Neural cell (in vitro differentiated cells): ENCODE measurements at regions not wholly inside any gene's neighbourhood (a gene's known extent, or its start where the extent isn't known, plus 50 kb on each side); places are given as distances from the start of the nearest gene placed in this dataset.

Experiments
- H2AFZ ChIP-seq: fragments of 200-600, 300-800 bp; sonication (generic), shearing (Covaris generic); 2 replicates; pipeline ENCODE4 v1.6.0; 2014; ENCODE audit warnings: low read depth, mild to moderate bottlenecking, antibody characterized with exemption, low read length, moderate library complexity
- H3F3A ChIP-seq: fragments of 200-600 bp; shearing (Covaris generic); 2 replicates; pipeline ENCODE4 v1.6.1; 2016; ENCODE audit warnings: mild to moderate bottlenecking, moderate library complexity, mixed read lengths, antibody characterized with exemption, low read length; ENCODE audit not compliant: insufficient read depth, poor library complexity, severe bottlenecking
- H3K27ac ChIP-seq: fragments of 200-600, 300-800 bp; sonication (generic), shearing (Covaris generic); 2 replicates; pipeline ENCODE4 v1.5.1; 2014; ENCODE audit warnings: mild to moderate bottlenecking, low read length, moderate library complexity
- H3K27me3 ChIP-seq: fragments of 300-800, 200-600 bp; sonication (generic), shearing (Covaris generic); 2 replicates; pipeline ENCODE4 v1.6.0; 2014; ENCODE audit warnings: mild to moderate bottlenecking, low read depth, low read length, moderate library complexity; ENCODE audit not compliant: insufficient read depth
- H3K36me3 ChIP-seq: fragments of 300-800, 200-600 bp; sonication (generic), shearing (Covaris generic); 2 replicates; pipeline ENCODE4 v1.5.1; 2014; ENCODE audit warnings: mild to moderate bottlenecking, antibody characterized with exemption, low read length, moderate library complexity; ENCODE audit not compliant: insufficient read depth
- H3K4me2 ChIP-seq: fragments of 300-800, 200-600 bp; sonication (generic), shearing (Covaris generic); 2 replicates; pipeline ENCODE4 v1.6.0; 2014; ENCODE audit warnings: mild to moderate bottlenecking, low read length
- H3K4me3 ChIP-seq: fragments of 300-800, 200-600 bp; sonication (generic), shearing (Covaris generic); 2 replicates; pipeline ENCODE4 v1.5.1; 2014; ENCODE audit warnings: mild to moderate bottlenecking, low read length, moderate library complexity
- H3K79me2 ChIP-seq: fragments of 200-600 bp; shearing (Covaris generic); replicated peaks from 2 replicates; pipeline ENCODE4 v1.6.0; 2014; ENCODE audit warnings: mild to moderate bottlenecking, low read length, moderate library complexity; ENCODE audit not compliant: insufficient read depth
- H3K9ac ChIP-seq: fragments of 300-800, 200-600 bp; sonication (generic), shearing (Covaris generic); 2 replicates; pipeline ENCODE4 v1.6.1; 2016; ENCODE audit warnings: mild to moderate bottlenecking, low read length, mixed read lengths
- H3K9me2 ChIP-seq: fragments of 200-600 bp; shearing (Covaris generic); 2 replicates; pipeline ENCODE4 v1.6.1; 2016; ENCODE audit warnings: mild to moderate bottlenecking, low read length, mixed read lengths; ENCODE audit not compliant: insufficient read depth
- H3K9me3 ChIP-seq: fragments of 200-600, 300-800 bp; sonication (generic), shearing (Covaris generic); 2 replicates; pipeline ENCODE4 v1.6.1; 2016; ENCODE audit warnings: mild to moderate bottlenecking, mixed run types, low read length, moderate library complexity, mixed read lengths
- H4K20me1 ChIP-seq: fragments of 200-600 bp; shearing (Covaris generic); 2 replicates; pipeline ENCODE4 v1.6.1; 2016; ENCODE audit warnings: mild to moderate bottlenecking, mixed run types; ENCODE audit not compliant: insufficient read depth
- EP300 ChIP-seq: fragments of 450-650 bp; conservative IDR thresholded peaks from 2 replicates; pipeline ENCODE4 v1.6.1; 2014; ENCODE audit warnings: antibody characterized with exemption, mild to moderate bottlenecking, moderate library complexity; ENCODE audit not compliant: poor library complexity, severe bottlenecking
- EZH2 ChIP-seq: fragments of 200-600, 300-800 bp; shearing (Covaris generic), sonication (generic); IDR thresholded peaks from 2 replicates; pipeline ENCODE4 v1.6.1; 2014; ENCODE audit warnings: antibody characterized with exemption, low read length, borderline replicate concordance, mild to moderate bottlenecking; ENCODE audit not compliant: insufficient read depth, poor library complexity, severe bottlenecking
- MXI1 ChIP-seq: fragments of 450-650 bp; conservative IDR thresholded peaks from 2 replicates; pipeline ENCODE4 v1.6.1; 2014; ENCODE audit warnings: antibody characterized with exemption, mild to moderate bottlenecking; ENCODE audit not compliant: poor library complexity, severe bottlenecking
- POLR2AphosphoS5 ChIP-seq: IDR thresholded peaks from 2 replicates; pipeline ENCODE4 v1.6.1; 2012
- RAD21 ChIP-seq: fragments of 450-650 bp; conservative IDR thresholded peaks from 2 replicates; pipeline ENCODE4 v1.6.1; 2014; ENCODE audit warnings: antibody characterized with exemption, mild to moderate bottlenecking, moderate library complexity
- REST ChIP-seq: IDR thresholded peaks from 2 replicates; pipeline ENCODE4 v1.6.1; 2012; ENCODE audit warnings: borderline replicate concordance
- SMC3 ChIP-seq: fragments of 450-650 bp; conservative IDR thresholded peaks from 2 replicates; pipeline ENCODE4 v1.6.1; 2014; ENCODE audit warnings: antibody characterized with exemption, mild to moderate bottlenecking, moderate library complexity; ENCODE audit not compliant: poor library complexity
- TAF1 ChIP-seq: IDR thresholded peaks from 2 replicates; pipeline ENCODE4 v1.6.1; 2012; ENCODE audit warnings: low read depth
- TF ChIP-seq, protein P1 (sequence below): fragments of 450-650 bp; IDR thresholded peaks from 2 replicates; pipeline ENCODE4 v1.5.1; 2014; ENCODE audit warnings: antibody characterized with exemption, mild to moderate bottlenecking, moderate library complexity; ENCODE audit not compliant: poor library complexity, severe bottlenecking

- Histone ChIP-seq H3K9ac (peak overlapping the region; percentile 5), H2AFZ (no peak overlapping the region), H3K9me3 (no peaks in the 10 kb centered on the region), H3K9me2 (no peaks in the 10 kb centered on the region), H3F3A (no peaks in the 10 kb centered on the region), H3K27ac (no peak overlapping the region), H3K4me2 (no peak overlapping the region), H4K20me1 (no peaks in the 10 kb centered on the region), H3K27me3 (no peaks in the 10 kb centered on the region), H3K4me3 (no peak overlapping the region), H3K36me3 (no peaks in the 10 kb centered on the region), H3K79me2 (no peaks in the 10 kb centered on the region)
- TF ChIP-seq MXI1 = no peak
- no peak for TF ChIP-seq SMC3
- TF ChIP-seq RAD21 = no peak
- TF ChIP-seq TAF1 = no peak
- no peak for TF ChIP-seq REST
- TF ChIP-seq, protein P1, sequence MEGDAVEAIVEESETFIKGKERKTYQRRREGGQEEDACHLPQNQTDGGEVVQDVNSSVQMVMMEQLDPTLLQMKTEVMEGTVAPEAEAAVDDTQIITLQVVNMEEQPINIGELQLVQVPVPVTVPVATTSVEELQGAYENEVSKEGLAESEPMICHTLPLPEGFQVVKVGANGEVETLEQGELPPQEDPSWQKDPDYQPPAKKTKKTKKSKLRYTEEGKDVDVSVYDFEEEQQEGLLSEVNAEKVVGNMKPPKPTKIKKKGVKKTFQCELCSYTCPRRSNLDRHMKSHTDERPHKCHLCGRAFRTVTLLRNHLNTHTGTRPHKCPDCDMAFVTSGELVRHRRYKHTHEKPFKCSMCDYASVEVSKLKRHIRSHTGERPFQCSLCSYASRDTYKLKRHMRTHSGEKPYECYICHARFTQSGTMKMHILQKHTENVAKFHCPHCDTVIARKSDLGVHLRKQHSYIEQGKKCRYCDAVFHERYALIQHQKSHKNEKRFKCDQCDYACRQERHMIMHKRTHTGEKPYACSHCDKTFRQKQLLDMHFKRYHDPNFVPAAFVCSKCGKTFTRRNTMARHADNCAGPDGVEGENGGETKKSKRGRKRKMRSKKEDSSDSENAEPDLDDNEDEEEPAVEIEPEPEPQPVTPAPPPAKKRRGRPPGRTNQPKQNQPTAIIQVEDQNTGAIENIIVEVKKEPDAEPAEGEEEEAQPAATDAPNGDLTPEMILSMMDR = no peak
- TF ChIP-seq EP300 = no peak
- no peak for TF ChIP-seq EZH2
- TF ChIP-seq POLR2AphosphoS5 = no peak
Observed at GRCh38 chr9:129469188-129469987, 151.5 kb downstream of the C9orf50 start.

DNA sequence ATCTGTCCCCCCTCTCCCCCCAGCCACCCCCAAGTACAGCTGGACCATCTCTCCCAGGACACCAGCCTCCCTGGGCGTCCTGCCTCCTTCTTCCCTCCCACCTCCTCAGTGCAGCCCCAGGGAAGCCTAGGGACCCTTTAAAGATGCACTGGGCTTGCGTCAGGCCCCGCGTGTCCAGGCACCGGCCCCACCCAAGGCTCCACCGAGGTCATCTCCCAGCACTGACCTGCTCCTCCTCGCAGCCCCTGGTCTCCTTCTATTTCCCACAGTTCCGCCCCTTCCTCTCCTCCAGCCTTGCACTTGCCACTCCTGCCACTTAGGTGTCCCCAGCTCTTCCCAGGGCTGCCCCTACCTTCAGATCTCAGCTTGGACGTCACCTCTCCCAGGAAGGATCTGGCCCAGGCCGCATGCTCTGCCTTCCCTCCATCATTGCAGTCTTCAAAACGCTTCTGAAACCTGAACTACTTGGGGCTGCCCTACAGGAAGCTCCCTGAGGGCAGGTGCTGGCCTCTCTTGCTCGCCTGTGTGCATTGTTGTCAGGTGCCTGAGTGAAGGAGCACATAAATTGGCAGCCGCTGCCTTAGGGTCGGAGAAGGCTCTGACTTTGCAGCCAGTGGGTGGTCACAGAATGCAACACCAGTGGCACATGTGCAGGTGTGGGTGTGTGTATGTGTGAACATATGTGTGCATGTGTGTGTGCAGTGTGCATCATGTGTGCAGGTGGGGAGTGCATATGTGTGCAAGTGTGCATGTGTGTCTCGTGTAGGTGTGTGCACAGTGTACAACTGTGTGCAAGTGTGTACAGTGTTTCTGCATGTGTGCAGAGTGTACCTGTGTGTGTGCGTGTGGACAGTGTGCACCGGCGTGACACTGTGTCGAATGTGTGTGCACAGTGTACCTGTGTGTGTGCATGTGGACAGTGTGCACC lies 152.9 kb downstream of the C9orf50 start:
- TF ChIP-seq, protein P1 = no peak
- no peak for TF ChIP-seq MXI1
- no peak for TF ChIP-seq EZH2
- TF ChIP-seq TAF1 = no peak
- no peak for TF ChIP-seq EP300
- TF ChIP-seq SMC3 = no peak
- no peak for TF ChIP-seq RAD21
- TF ChIP-seq POLR2AphosphoS5 = no peak
- no peak for TF ChIP-seq REST
- H3K4me3 ChIP-seq = no peak overlapping the region
- H3K9me3 ChIP-seq = no peaks in the 10 kb centered on the region
- no peak overlapping the region for H3K4me2 ChIP-seq
- no peaks in the 10 kb centered on the region for H3K79me2 ChIP-seq
- no peak overlapping the region for H2AFZ ChIP-seq
- H3F3A ChIP-seq = no peaks in the 10 kb centered on the region
- no peak overlapping the region for H3K27ac ChIP-seq
- no peaks in the 10 kb centered on the region for H3K9me2 ChIP-seq
- H3K27me3 ChIP-seq = no peaks in the 10 kb centered on the region
- no peak overlapping the region for H3K9ac ChIP-seq
- H3K36me3 ChIP-seq = no peaks in the 10 kb centered on the region
- H4K20me1 ChIP-seq = no peaks in the 10 kb centered on the region
